OCI-M1 (cell line): ENCODE measurements at regions not wholly inside any gene's neighbourhood (a gene's known extent, or its start where the extent isn't known, plus 50 kb on each side); places are given as distances from the start of the nearest gene placed in this dataset.
A peak's percentile ranks its signal among the peaks of the same experiment; 100 is the strongest.

ENCODE experiments used
- DNase-seq: peaks from one replicate; lab custom pipeline; 2025; lab: John Stamatoyannopoulos, UW

DNA sequence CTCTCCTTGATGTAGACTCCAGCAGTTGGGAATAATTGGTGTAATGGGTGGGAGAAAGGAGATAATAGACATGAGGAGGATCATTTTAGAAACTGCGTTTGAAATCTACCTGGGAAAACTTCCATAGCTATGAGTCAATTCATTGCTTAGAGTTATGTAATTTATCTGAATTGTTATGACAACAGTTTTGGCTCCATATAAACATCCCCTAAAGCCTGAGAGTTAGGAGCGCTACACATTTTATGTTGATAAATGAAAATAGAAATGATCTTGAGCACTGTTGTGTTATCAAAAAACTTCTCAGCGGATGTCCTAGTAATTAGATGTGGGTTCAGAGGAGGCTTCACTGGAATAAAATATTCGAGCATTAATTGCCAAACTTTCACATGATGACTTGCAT lies 573.4 kb downstream of the TSN start:
- DNase-seq = no peak

DNA sequence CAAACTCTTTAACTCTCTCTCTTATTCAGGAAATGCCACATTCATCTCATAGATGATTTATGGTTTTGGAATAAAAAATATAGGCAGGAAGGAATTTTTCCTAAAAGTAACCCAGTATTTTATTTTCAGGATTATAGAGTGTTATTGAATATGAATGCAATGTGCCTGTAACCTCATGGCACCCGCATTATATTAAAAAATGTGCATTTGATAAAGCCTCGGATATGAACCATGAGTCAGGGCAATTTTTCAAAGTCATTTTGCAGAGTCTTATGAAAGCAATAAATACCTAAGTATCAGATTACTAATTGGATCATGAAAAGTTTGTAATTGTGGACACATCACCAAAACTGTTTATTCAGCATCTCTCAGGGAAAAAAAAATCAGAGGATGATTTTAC lies 573.8 kb downstream of the TSN start:
- DNase-seq = no peak

DNA sequence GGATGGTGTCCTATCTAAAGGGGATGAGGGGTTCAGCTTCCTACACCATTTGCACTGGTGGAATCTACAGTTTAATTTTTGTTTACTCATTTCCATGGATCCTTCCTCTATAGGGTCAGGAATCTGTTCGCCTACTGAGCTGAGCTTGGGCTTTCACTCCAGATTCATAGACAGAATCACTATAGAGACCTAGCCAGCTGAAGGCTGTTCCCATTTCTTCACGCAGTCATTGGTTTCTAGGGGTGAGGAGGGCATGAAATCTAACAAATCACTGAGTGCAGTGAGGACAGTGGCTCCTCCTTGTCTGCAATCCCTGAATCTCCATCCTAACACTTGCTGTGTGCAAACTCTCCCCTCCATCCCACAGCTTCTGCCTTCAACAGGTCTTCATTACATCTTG lies 578.5 kb downstream of the TSN start:
- DNase-seq = no peak

DNA sequence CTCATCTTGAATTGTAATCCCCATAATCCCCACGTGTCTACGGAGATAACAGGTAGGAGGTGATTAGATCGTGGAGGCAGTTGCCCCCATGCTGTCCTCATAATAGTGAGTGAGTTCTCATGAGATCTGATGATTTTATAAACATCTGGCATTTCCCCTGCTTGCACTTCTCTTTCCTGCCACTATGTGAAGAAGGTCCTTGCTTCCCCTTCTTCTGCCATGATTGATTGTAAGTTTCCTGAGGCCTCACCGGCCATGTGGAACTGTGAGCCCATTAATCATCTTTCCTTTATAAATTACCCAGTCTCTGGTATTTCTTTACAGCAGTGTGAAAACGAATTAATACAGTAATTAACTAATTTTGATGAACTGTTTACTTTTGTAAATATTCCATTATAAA lies 582.5 kb downstream of the TSN start:
- DNase-seq = peak; percentile 5

DNA sequence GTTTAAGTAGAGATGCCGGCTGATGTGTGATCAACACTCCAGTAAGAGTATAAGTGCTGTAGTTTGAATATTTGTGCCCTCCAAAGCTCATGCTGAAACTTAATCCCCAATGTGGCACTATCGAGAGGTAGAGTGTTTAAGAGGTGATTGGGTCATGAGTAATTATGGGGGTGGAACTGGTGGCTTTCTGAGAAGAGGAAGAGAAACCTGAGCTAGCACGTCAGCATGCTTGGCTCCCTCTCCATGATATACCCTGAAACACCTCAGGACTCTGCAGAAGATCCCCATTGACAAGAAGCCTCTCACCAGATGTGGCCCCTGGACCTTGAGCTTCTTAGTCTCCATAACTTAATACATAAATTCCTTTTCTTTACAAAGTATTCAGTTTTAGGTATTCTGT lies 584.8 kb downstream of the TSN start:
- peak; percentile 35 for DNase-seq

DNA sequence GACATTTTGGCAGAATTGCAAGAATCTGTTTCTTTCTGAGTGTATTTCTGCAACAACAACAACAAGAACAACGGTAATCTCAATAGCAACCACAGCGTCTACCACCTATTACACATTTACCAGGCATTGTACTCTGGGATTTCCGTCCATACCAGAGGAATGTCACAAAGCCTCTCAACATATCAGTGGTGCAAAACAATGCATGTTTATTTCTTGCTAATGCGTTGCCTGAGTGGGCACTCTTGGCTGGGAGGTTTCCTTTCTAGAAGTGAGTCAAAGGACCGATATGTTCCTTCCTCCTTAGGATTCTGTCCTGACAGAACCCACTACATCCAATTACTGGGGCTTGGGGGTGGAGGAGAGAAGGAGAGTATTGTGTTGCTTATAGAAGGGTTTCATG lies 585.6 kb downstream of the TSN start:
- no peak for DNase-seq

DNA sequence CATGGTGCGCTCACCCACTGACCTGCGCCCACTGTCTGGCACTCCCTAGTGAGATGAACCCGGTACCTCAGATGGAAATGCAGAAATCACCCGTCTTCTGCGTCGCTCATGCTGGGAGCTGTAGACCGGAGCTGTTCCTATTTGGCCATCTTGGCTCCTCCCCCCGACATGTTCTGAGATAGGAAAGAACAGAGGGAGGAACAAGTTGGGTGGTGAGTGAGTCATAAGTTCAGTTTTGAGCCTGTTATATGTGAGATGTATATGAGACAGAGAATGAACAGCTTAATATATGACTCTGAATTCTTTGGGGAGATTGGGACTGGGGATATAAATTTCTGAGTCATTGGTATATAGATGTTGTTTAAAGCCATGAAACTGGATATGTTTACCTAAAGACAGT lies 596.7 kb downstream of the TSN start:
- DNase-seq = peak; percentile 72

DNA sequence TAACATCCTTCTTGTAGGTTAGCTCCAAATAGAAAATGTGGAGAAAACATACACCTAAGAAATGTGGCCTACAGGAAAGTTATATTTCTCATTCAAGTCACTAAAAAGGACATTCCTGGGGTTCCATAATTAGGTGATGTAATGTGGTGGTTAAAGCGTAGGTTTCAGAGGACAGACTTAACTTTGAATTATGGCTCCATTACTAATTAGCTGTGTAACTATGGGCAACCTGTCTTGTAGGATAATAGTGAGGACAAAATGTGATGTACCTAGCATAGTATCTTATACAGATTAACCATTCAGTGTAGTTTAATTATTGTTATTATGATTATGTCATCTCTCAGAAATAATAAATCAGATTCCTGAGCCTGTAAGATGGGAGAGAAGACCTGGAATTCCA lies 602.5 kb downstream of the TSN start:
- DNase-seq = no peak

DNA sequence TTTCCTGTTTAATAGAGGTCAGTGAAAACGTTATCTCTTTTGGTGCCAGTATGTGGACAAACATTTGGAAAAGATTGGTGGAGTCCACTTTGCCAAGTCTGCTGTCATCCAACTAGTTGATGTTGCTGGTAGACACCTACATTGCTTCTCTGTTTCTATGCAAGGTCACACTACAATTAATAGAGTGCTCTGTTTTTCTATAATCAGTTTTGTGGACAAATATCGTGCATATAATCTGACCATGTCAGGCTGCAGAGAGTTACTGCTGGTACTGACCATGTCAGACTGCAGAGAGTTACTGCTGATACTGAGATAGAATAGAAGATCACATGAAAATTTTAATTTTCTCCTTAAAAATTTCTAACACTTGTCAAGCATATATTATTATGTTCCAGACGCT lies 603.3 kb downstream of the TSN start:
- DNase-seq = no peak

DNA sequence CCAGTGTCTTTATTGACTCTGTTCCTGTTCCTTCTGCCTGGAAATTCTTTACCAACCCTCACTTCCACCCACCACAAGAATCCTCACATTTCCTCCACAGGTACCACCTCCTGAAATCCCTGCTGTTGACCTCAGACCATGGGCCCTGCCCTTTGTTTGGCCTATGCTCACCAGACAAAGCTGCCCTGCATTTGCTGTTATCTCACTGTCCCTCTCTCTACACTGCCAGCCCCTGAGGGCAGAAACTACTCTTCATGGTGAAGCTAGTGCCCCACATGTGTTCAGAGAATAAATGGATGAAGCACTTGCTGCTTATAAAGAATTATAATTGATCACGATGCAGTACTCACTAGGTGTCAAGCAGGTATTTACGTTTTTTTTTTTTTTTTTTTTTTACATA lies 608.4 kb downstream of the TSN start:
- DNase-seq = no peak

DNA sequence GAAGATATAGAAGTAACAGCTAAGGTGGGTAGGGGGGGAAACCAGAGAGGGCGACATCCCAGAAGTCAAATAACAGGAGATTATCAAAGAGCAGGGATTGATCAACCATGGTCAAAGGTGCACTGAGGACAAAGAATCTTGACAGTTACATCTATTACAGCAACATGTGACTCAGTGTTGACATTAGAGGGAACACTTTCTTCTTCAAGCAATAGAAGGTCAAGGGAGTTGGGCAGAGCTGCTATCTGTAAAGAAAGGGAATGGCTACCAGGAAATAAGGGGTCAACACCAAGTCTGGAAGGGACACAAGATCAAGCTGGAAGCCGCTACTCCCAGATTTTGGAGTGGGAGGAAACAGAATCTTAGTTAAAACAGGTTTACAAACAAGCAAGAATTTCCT lies 611.0 kb downstream of the TSN start:
- no peak for DNase-seq

DNA sequence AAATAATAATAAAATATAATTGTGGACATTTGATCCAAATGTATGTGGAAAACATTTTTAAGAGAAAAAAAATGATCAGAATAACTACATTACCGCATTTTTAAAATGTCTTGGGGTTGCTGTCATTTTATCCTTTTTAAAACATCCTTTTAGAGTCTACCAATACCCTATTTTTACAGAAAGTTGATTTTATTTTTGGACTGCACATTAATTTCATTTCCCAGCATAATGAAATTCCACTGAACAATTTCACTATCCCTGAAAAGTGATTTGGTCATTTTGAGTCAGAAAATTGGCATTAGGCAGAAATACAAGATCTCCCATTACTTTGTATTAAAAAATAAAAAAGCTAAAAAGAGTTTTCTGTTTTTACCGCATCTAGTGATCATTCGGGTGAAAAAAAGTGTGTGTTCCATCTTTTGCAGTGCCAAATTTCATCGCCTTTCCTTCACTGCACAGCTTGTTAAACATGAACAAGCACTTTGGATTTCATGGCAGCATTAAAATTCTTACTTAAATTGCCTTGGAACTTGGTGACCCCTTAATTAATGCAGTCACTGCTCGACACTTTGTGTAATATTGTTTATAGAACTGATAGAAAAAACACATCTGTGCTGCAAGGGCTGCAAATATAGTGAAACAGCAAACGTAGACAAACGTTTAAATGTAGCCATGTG lies 611.7 kb downstream of the TSN start:
- DNase-seq = no peak

DNA sequence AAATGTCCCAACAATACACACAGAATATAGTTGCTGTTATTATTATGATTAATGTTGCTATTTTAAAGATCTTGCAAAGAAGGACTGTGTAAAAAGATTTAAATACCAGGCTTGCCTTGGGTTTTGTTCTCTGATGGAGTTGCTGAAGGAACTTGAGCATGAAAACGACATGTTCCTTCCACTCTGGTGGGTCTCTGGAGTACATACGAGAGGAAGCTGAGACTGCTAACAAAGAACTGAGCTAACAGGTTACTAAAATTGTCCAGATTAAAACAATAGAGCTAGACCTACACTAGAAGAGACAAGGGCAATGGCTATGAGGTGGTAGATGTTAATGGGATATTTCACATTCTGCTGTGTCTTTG lies 612.2 kb downstream of the TSN start:
- DNase-seq = no peak

DNA sequence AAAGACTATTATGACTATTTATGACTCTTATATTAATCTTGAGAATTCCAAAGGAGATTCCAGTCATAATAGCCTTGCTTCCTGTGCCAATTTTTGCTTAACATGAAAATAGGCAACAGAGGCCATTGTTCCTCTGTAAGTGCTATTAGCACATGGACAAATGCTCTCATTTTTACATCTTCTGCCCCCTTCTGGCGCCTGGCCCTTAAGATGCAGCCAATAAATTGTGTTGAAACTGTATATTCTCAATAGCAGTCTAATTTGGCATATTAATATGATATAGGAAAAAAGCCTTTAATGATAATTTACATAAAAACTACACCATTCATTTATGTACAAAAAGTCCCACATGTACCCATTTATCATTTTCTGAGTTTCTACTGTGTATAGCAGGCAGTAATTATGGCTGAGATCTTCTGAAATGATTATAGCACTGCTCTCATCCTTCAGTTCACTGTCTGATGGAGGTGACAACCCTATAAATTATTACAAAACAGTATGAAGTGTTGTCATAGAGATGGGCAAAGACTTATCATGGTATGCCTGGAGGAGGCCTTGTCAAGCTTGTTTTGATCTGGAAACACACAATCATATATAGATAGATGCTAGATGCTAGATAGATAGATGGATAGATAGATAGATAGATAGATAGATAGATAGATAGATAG lies 613.3 kb downstream of the TSN start:
- peak; percentile 5 for DNase-seq

DNA sequence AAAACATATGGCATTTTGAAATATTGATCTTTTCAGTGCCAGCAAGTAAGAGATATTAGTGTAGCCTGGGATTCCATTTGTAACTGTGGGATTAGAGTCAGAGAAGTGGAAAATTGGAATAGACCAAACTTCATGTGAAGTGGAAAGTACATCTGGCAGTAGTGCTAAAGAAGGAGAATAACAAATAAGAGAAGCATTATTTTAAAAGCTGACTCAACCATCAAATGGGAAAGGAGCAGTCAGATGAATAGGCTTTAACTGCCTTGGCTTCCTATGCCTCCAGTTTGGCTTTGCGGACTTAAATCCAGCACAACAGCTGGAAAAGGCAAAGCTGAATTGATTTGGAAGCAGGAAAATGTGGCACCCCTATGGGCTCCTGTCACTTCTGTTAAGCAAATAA lies 623.1 kb downstream of the TSN start:
- DNase-seq = no peak

DNA sequence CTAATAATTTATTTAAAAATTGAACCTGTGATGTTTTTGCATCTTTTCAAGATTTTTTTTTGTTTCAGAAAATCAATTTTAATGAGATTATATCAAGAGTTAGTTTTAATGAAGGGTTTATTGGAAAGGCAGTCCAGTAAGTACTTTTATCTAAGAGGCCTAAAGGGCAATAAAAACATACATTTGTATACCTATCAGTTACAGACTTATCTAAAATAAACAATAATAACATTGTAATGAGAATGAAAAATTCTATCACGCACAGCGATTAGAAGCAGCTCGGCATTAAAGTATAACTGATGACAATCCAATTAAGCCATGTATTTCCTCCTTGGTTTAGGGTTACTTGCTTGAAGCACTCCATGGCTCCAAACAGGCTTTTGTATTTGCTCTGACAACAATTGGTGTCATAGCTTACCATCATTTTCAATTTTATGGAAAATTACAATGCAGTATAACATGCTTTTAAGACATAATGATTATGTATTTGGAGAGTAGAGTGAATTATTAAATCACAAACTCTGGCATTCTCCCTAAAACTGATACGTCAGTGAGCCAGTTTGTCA lies 629.4 kb downstream of the TSN start:
- DNase-seq = no peak

DNA sequence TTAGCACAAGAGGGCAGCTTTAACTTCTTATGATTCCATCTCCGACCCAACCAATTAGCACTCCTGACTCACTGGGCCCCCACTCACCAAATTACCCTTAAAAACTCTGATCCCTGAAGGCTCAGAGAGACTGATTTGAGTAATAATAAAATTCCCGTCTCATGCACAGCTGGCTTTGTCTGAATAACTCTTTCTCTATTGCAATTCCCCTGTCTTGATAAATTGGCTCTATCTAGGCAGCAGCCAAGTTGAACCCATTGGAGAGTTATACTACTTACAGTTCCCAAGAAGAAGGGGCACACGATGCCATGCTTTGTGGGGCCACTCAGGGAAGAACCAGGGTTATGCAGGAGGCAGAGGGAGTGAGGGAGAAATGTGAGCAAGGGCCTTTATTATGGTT lies 632.8 kb downstream of the TSN start:
- no peak for DNase-seq

DNA sequence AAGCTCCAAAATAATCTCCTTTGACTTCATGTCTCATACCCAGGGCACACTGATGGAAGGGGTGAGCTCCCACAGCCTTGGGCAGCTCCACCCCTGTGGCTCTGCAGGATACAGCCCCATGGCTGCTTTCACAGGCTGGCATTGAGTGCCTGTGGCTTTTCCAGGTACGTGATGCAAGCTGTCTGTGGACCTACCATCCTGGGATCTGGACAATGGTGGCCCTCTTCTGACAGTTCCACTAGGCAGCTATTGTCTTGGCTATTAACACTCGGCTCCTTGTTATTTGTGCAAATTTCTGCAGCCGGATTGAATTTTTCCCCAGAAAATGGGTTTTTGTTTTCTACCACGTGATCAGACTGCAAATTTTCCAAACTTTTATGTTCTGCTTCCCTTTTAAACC lies 634.2 kb downstream of the TSN start:
- no peak for DNase-seq

DNA sequence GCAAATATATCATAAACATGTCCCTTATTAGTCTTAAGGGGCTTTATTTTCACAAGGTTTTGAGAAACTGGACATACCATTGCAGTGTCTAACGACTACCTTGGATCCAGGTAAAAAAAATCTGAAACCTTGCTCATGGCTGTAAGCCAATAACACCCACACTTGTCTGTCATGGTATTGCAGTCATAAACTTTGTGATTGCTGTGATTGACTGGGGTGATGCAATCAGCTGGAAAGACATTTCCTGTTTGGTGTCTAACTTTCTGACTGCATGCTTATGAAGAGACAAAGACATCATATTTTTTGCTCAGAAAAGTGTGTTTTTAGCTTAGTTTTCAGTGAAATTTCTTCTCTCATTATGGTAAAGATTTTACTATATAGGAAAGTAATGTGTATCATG lies 635.0 kb downstream of the TSN start:
- DNase-seq = peak; percentile 72

DNA sequence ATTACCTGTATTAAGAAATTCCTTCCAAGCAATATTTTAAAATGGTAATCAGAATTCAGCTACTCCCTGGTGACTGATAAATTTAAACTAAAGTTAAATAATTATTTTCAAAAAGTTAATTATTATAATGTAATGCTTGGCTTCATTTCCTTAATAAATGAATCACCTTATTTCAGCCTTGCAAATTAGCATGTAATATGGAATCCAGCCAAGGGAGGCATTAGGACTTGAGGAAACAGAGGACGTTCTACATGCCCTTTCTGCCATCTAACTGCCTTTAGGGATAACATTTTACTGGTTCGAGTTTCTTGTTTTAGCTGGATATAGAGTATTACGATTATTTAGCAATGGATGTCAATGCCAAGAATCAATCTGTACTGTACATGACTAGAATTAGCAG lies 636.3 kb downstream of the TSN start:
- DNase-seq = no peak

DNA sequence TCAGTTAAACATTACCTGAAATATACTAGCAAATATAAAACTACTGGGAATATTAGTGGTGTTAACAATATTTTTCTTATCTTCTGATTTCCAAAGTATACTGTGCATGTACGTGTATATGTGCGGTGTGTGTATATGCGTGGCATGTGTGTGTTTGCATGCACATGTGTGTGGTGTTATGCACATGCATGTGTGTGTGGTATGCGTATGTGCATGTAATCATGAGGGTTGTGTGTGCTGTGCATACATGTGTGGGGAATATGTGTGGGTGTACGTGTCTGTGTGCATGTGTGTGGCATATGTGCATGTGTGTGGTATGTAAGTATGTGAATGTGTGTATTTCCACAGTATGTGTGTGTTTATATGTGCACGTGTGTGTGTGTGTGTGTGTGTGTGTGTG lies 640.2 kb downstream of the TSN start:
- DNase-seq = no peak

DNA sequence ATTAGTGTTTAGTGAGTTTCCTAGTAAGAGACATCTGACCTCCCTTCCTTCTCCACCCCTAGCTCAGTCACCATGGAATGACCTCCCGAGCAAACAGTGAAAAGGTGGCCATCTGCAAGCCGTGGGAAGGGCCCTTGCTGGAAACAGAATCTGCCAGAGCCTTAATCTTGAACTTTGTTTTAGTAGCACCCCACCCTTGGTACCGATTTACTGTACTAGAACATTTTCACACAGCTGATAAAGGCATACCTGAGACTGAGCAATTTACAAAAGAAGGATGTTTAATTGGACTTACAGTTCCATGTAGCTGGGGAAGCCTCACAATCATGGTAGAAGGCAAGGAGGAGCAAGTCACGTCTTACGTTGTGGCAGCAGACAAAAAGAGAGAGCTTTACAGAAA lies 655.8 kb downstream of the TSN start:
- DNase-seq = no peak

DNA sequence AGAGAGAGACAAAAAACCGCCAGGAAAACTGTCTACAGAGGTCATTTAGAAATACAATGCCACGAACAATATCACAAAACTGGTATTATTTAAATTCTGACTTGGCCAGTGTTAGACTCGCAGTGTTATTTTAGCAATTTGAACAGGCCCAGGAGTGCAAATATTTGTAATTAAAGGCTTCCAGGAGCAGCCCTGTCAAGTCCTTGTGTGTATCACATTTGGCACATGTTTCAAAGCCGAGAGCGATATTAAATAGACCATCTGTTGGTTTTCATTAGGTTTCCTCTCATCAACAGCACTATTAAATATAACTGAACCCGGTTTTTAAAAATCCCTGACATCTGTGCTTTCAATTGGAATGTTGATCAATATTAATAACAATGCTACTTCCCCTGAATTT lies 656.9 kb downstream of the TSN start:
- no peak for DNase-seq

DNA sequence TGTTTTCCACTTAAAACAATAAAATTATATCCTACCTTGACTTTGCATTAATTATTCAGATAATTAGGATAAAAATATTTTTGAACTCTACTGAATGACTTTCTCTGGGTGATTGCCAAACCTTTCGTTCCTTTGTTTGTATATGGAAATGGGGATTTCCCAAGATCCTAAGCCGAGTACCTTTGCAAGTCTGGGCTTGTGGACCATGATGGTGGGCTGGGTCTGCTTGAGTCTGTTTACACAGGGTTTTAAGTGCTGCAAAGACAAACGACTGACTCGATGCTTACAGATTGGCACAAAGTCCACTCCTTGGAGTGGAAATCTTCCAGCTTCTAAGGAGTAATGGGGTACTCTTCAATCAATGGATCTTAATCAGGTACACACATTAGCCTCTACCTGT lies 659.5 kb downstream of the TSN start:
- no peak for DNase-seq
